ENCODE measurements at regions not wholly inside any gene's neighbourhood (a gene's known extent, or its start where the extent isn't known, plus 50 kb on each side); places are given as distances from the start of the nearest gene placed in this dataset.
"Not testable (repeated sequence)": the region's sequence is repeated elsewhere in the genome, so short reads cannot be mapped to it uniquely, and the experiment has no call there.

DNA sequence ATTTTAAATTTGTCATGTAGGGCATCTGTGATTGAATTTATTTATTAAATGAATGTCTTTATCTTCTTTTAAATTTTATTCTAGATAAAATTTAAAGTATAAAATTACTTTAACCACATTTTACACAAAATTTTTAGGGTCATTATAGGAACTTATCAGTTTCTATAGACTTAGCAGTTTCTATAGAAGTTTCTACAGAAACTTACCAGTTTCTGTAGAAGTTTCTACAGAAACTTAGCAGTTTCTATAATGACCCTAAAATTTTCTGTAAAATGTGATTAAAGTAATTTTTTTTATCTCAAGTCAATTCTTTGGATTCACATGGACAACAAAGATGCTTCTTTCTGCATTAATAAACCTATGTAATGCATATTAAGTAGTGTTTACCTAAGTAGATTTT, 565.9 kb upstream of the TECRL start:
- H3K4me1 Mint-ChIP-seq (ENCODE audit: low read depth): no peaks in the 10 kb centered on the region
- H3K9me3 Mint-ChIP-seq: peaks cover 1% of the 10 kb centered on the region
- H3K4me3 Mint-ChIP-seq: no peak overlapping the region
- no peaks in the 10 kb centered on the region for H3K27me3 Mint-ChIP-seq (ENCODE audit: low read depth)
- no peaks in the 10 kb centered on the region for H3K36me3 Mint-ChIP-seq (ENCODE audit: insufficient read depth)
- no peak for ATAC-seq
- DNase-seq: no peak

- ATAC-seq (no peak), DNase-seq (no peak)
- Mint-ChIP-seq H3K36me3 (ENCODE audit: insufficient read depth) (no peaks in the 10 kb centered on the region), H3K9me3 (peaks cover 17% of the 10 kb centered on the region), H3K4me3 (no peak overlapping the region), H3K27me3 (ENCODE audit: low read depth) (no peaks in the 10 kb centered on the region), H3K4me1 (ENCODE audit: low read depth) (no peaks in the 10 kb centered on the region)
Observed at GRCh38 chr4:64969081-64969480, 559.8 kb upstream of the TECRL start.

DNA sequence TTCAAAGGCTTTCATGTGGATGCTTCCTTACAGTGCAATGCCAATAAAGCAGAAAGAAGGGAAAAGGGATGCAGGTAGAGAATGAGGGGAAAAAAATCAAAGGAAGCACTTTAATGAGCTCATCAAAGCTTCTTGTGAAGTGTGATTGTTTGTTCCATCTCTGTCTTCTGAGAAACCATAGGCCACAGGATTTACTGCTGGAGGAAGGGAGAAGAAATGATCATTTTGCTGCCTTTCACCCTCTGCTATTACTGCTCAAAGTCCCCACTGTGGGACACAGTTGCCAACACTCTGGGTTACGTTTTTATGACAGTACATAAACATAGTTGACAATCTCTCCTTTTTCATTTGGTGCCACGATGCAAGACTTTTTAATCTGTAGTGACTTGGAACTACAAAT, 558.0 kb upstream of the TECRL start:
- no peak for ATAC-seq
- Mint-ChIP-seq H3K27me3 (ENCODE audit: low read depth) (no peaks in the 10 kb centered on the region), H3K4me3 (no peak overlapping the region), H3K36me3 (ENCODE audit: insufficient read depth) (no peaks in the 10 kb centered on the region), H3K4me1 (ENCODE audit: low read depth) (no peaks in the 10 kb centered on the region), H3K9me3 (peaks cover 17% of the 10 kb centered on the region)
- no peak for DNase-seq

DNA sequence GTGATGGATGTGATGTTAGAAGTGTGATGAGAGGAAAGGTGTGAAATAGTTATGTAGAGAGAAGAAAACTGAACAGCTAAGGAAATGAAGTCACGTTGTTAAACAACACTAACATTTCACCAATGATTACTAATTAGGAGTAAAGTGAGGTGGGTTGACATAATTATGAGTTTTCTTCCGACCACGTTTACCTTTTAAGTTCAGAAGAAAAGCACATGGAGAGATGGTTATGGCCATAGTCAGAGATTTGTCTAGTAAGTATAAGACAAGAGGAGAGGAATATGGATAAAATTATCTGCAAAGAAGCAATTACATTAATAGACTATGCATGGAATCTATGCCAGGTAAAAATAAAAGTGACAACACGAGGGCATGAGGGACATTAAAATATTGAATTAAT, 551.3 kb upstream of the TECRL start:
- DNase-seq: no peak
- Mint-ChIP-seq H3K4me1 (ENCODE audit: low read depth) (no peaks in the 10 kb centered on the region), H3K4me3 (no peak overlapping the region)

GRCh38 chr4:64940698-64941097, 531.4 kb upstream of the TECRL start:
- Mint-ChIP-seq H3K4me3 (no peak overlapping the region), H3K4me1 (ENCODE audit: low read depth) (no peaks in the 10 kb centered on the region), H3K36me3 (ENCODE audit: insufficient read depth) (no peaks in the 10 kb centered on the region), H3K27me3 (ENCODE audit: low read depth) (no peaks in the 10 kb centered on the region), H3K9me3 (peaks cover 10% of the 10 kb centered on the region)
- ATAC-seq (no peak), DNase-seq (no peak)

More for the DNA sequence above, 551.3 kb upstream of the TECRL start:
- no peak for ATAC-seq
- Mint-ChIP-seq H3K27me3 (ENCODE audit: low read depth) (no peaks in the 10 kb centered on the region), H3K36me3 (ENCODE audit: insufficient read depth) (no peaks in the 10 kb centered on the region), H3K9me3 (peaks cover 13% of the 10 kb centered on the region)

DNA sequence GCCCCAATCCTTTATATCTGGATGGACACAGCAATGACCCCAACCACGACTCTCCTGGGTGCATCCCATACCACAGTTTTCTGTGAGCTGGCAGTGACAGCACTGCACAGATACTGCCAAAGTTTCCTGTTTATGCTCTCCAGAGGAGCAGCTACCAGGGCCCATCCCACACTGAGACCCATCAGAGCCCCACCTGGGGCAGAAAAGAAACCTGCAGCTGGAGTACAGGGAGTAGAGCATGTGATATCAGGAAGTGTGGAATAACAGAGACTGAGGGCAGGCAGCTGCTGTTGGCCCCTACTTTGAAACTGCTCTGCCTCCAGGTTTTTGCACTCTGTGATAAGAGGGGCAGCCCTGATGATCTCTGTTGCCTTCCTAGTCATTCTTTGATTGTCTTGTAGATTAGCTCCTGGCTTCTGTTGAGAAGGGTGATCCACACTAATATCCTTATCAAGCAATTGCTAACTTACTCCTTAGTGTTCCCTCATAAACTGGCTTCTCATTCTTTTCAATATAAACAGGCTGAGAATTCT, 526.3 kb upstream of the TECRL start:
- H3K4me3 Mint-ChIP-seq: no peak overlapping the region
- ATAC-seq: no peak
- no peaks in the 10 kb centered on the region for H3K4me1 Mint-ChIP-seq (ENCODE audit: low read depth)
- H3K27me3 Mint-ChIP-seq (ENCODE audit: low read depth): no peaks in the 10 kb centered on the region
- peaks cover 8% of the 10 kb centered on the region for H3K9me3 Mint-ChIP-seq
- DNase-seq: no peak
- no peaks in the 10 kb centered on the region for H3K36me3 Mint-ChIP-seq (ENCODE audit: insufficient read depth)

DNA sequence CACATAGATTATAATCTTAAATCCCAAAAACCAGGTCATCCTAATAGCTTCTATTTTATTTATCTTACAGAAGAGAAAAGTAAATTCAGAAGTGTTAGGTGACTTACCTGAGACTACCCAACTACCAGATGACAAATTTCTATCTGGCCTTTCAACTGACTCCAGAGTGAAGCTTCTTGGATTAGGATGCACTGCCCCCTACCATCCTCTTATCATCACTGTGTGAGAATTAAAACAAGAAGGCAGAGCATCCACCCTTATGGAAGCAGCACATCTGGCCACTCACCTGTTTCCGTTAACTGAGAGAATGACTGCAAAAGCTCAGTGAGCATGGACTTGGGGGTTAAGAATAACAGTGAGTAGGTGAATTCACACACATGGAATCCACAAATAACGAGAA, 502.6 kb upstream of the TECRL start:
- H3K36me3 Mint-ChIP-seq (ENCODE audit: insufficient read depth): no peaks in the 10 kb centered on the region
- H3K27me3 Mint-ChIP-seq (ENCODE audit: low read depth): no peaks in the 10 kb centered on the region
- no peak overlapping the region for H3K4me3 Mint-ChIP-seq
- peaks cover 4% of the 10 kb centered on the region for H3K9me3 Mint-ChIP-seq
- no peak for ATAC-seq
- DNase-seq: no peak
- no peaks in the 10 kb centered on the region for H3K4me1 Mint-ChIP-seq (ENCODE audit: low read depth)

GRCh38 chr4:64903986-64904385, 494.7 kb upstream of the TECRL start:
- no peak overlapping the region for H3K4me3 Mint-ChIP-seq

GRCh38 chr4:64899563-64899962, 490.3 kb upstream of the TECRL start:
- ATAC-seq (no peak), DNase-seq (no peak)
- Mint-ChIP-seq H3K36me3 (ENCODE audit: insufficient read depth) (no peaks in the 10 kb centered on the region), H3K4me1 (ENCODE audit: low read depth) (no peaks in the 10 kb centered on the region), H3K27me3 (ENCODE audit: low read depth) (no peaks in the 10 kb centered on the region), H3K9me3 (peaks cover 4% of the 10 kb centered on the region), H3K4me3 (no peak overlapping the region)

More at GRCh38 chr4:64903986-64904385, 494.7 kb upstream of the TECRL start:
- DNase-seq (no peak), ATAC-seq (no peak)
- Mint-ChIP-seq H3K36me3 (ENCODE audit: insufficient read depth) (no peaks in the 10 kb centered on the region), H3K27me3 (ENCODE audit: low read depth) (no peaks in the 10 kb centered on the region), H3K9me3 (peaks cover 7% of the 10 kb centered on the region), H3K4me1 (ENCODE audit: low read depth) (no peaks in the 10 kb centered on the region)

DNA sequence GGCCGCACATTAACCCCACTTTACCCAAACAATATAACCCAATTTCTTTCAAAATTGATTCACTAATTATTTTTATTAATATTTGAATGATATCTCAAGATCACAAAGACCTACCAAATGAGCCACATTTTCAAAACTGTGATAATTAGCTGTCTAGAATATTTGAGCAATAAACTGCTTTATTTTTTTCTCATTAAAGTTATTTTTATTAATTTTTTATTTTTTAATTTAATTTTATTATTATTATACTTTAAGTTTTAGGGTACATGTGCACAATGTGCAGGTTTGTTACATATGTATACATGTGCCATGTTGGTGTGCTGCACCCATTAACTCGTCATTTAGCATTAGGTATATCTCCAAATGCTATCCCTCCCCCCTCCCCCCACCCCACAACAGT, 489.8 kb upstream of the TECRL start:
- not testable (repeated sequence) for H3K27me3 Mint-ChIP-seq (ENCODE audit: low read depth); H3K4me3 Mint-ChIP-seq; H3K9me3 Mint-ChIP-seq; ATAC-seq; DNase-seq; H3K36me3 Mint-ChIP-seq (ENCODE audit: insufficient read depth); H3K4me1 Mint-ChIP-seq (ENCODE audit: low read depth)

DNA sequence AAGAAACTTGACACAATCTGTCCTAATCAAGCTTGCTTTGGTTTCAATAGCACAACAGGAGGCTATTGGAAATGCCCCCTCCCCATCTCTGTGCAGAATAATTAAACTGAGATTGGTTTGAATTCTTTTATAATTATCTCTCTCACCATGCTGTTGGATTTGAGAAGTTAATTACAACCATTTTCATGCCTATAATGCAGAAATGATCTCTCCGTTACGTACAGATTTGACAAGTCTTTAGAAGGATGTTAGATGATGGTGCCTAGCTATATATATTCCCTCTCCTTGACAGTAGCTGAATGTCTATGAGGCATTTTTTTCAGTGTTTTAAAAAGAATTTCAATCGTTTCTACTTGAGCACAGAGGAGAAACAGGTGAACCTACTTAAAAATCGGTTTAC, 488.4 kb upstream of the TECRL start:
- no peak overlapping the region for H3K4me3 Mint-ChIP-seq
- H3K4me1 Mint-ChIP-seq (ENCODE audit: low read depth): no peaks in the 10 kb centered on the region
- DNase-seq: no peak
- peaks cover 4% of the 10 kb centered on the region for H3K9me3 Mint-ChIP-seq
- no peaks in the 10 kb centered on the region for H3K36me3 Mint-ChIP-seq (ENCODE audit: insufficient read depth)
- no peaks in the 10 kb centered on the region for H3K27me3 Mint-ChIP-seq (ENCODE audit: low read depth)
- no peak for ATAC-seq

- H3K36me3 Mint-ChIP-seq (ENCODE audit: insufficient read depth): no peaks in the 10 kb centered on the region
- no peak overlapping the region for H3K4me3 Mint-ChIP-seq
- H3K4me1 Mint-ChIP-seq (ENCODE audit: low read depth): no peaks in the 10 kb centered on the region
- H3K27me3 Mint-ChIP-seq (ENCODE audit: low read depth): no peaks in the 10 kb centered on the region
- no peaks in the 10 kb centered on the region for H3K9me3 Mint-ChIP-seq
- DNase-seq (no peak), ATAC-seq (no peak)
Observed at GRCh38 chr4:64895031-64895430, 485.8 kb upstream of the TECRL start.

- no peaks in the 10 kb centered on the region for H3K27me3 Mint-ChIP-seq (ENCODE audit: low read depth)
- DNase-seq: no peak
- no peaks in the 10 kb centered on the region for H3K9me3 Mint-ChIP-seq
- no peak overlapping the region for H3K4me3 Mint-ChIP-seq
- no peak for ATAC-seq
- no peaks in the 10 kb centered on the region for H3K4me1 Mint-ChIP-seq (ENCODE audit: low read depth)
- H3K36me3 Mint-ChIP-seq (ENCODE audit: insufficient read depth): no peaks in the 10 kb centered on the region
Observed at GRCh38 chr4:64893205-64893604, 484.0 kb upstream of the TECRL start.

GRCh38 chr4:64889906-64890610, 480.8 kb upstream of the TECRL start:
- no peaks in the 10 kb centered on the region for H3K27me3 Mint-ChIP-seq (ENCODE audit: low read depth)
- H3K9me3 Mint-ChIP-seq: peaks cover 5% of the 10 kb centered on the region
- DNase-seq: no peak
- ATAC-seq: no peak
- no peak overlapping the region for H3K4me3 Mint-ChIP-seq
- no peaks in the 10 kb centered on the region for H3K36me3 Mint-ChIP-seq (ENCODE audit: insufficient read depth)
- H3K4me1 Mint-ChIP-seq (ENCODE audit: low read depth): no peaks in the 10 kb centered on the region

DNA sequence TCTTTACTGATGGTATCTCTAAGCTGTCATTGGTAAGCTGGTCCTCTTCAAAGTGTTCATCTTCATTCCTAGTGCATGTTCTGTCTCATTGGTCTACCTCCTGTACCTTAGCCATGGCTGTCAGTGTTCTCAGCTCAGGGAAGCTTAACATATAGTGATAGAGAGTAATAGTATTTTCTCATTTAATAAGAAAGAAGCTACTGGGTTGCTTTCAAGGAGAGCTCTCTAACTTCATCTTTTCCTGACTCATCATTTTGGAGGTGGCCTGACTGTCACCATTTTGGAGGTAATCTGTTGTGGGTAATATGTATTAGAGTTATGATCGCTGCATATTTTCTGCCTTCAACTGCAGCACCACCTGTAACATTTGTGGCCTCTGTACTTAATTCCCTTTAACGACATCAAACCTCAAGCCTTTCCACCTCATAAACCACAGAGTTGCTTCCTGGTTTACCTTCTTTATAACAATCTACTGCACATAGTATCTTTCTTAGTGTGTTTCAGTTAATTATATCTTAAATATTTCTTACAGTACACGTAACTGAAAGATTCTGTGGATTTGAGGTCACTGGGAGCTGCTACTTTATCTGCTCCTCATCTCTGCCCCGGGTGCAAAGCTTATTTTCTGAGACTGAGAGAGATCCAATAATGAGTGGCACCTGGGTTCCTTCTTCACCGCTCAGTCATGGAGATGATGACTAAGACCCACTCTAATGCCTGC, 474.0 kb upstream of the TECRL start:
- peak in 1 of 2 donors; percentile 40 for ATAC-seq
- no peaks in the 10 kb centered on the region for H3K36me3 Mint-ChIP-seq (ENCODE audit: insufficient read depth)

More for the DNA sequence above, 474.0 kb upstream of the TECRL start:
- no peaks in the 10 kb centered on the region for H3K4me1 Mint-ChIP-seq (ENCODE audit: low read depth)
- no peak for DNase-seq
- peaks cover 13% of the 10 kb centered on the region for H3K9me3 Mint-ChIP-seq
- no peak overlapping the region for H3K4me3 Mint-ChIP-seq
- H3K27me3 Mint-ChIP-seq (ENCODE audit: low read depth): no peaks in the 10 kb centered on the region

Data from activated T-cell treated with anti-CD3 and anti-CD28 coated beads, Interleukin-2, amount 50 U/mL, for 4 hours (primary cell).